ENCODE measurements at regions not wholly inside any gene's neighbourhood (a gene's known extent, or its start where the extent isn't known, plus 50 kb on each side); places are given as distances from the start of the nearest gene placed in this dataset.
A peak's percentile ranks its signal among the peaks of the same experiment; 100 is the strongest.

GRCh38 chr6:67896476-67896875 is 738.6 kb upstream of the ADGRB3 start (continued):
- TF ChIP-seq HMBOX1 (IDR thresholded peaks at IDR 0.05), result peak; percentile 79
- TF ChIP-seq NR3C1 (CRISPR knock-in tag; IDR thresholded peaks at IDR 0.05), result no peak
- no peak for TF ChIP-seq CTCF (IDR thresholded peaks at IDR 0.05 in 2 of 3, conservative IDR thresholded peaks at IDR 0.05 in 1 of 3; ENCODE audit: insufficient read depth in 2 of 3, low read depth in 1 of 3, low read length in 3 of 3)
- TF ChIP-seq CXXC5 (CRISPR knock-in tag; IDR thresholded peaks at IDR 0.05), result 0 out of 2 replicates have a peak, but pooled peaks have one; percentile 40
- TF ChIP-seq ZC3H4 (CRISPR knock-in tag; IDR thresholded peaks at IDR 0.05; ENCODE audit: borderline replicate concordance), result no peak
- TF ChIP-seq ATF4 (CRISPR knock-in tag; IDR thresholded peaks at IDR 0.05), result no peak
- peak; percentile 64 to 65 for TF ChIP-seq TRIM24 (IDR thresholded peaks at IDR 0.05)
- no peak for TF ChIP-seq FOS (IDR thresholded peaks at IDR 0.05; ENCODE audit: extremely low read depth, insufficient read length)
- TF ChIP-seq FUS (optimal IDR thresholded peaks at IDR 0.05; ENCODE audit: low read depth, low read length), result no peak
- no peak for TF ChIP-seq ZNF436 (CRISPR knock-in tag; IDR thresholded peaks at IDR 0.05)
- TF ChIP-seq DPF2 (IDR thresholded peaks at IDR 0.05), result 0 out of 2 replicates have a peak, but pooled peaks have one; percentile 20
- TF ChIP-seq ZBTB1 (CRISPR knock-in tag; IDR thresholded peaks at IDR 0.05; ENCODE audit: borderline replicate concordance, low read depth), result no peak
- TF ChIP-seq SMAD4 (CRISPR knock-in tag; conservative IDR thresholded peaks at IDR 0.05), result peak; percentile 63; the same call in 1 of the 2 replicates
- TF ChIP-seq TEAD1 (CRISPR knock-in tag; IDR thresholded peaks at IDR 0.05), result no peak
- no peak for TF ChIP-seq CREB5 (CRISPR knock-in tag; IDR thresholded peaks at IDR 0.05)
- TF ChIP-seq SRF (CRISPR knock-in tag; IDR thresholded peaks at IDR 0.05), result peak in 1 of 2 experiments; percentile 89; a peak in 2 of 4 replicates
- TF ChIP-seq LCOR (CRISPR knock-in tag; IDR thresholded peaks at IDR 0.05), result no peak
- no peak for TF ChIP-seq NELFE (IDR thresholded peaks at IDR 0.05; ENCODE audit: insufficient read depth, insufficient read length)
- TF ChIP-seq DNMT1 (IDR thresholded peaks at IDR 0.05), result no peak
- TF ChIP-seq RNF2 (IDR thresholded peaks at IDR 0.05), result 0 out of 2 replicates have a peak, but pooled peaks have one; percentile 31
- no peak for TF ChIP-seq TAL1 (IDR thresholded peaks at IDR 0.05)
- no peak for TF ChIP-seq NFIC (IDR thresholded peaks at IDR 0.05)
- 0 out of 2 replicates have a peak, but pooled peaks have one; percentile 13 for TF ChIP-seq HSF4 (CRISPR knock-in tag; IDR thresholded peaks at IDR 0.05; ENCODE audit: borderline replicate concordance)
- peak; percentile 61; the same call in 1 of the 2 replicates for TF ChIP-seq ZNF175 (CRISPR knock-in tag; IDR thresholded peaks at IDR 0.05; ENCODE audit: low read depth)
- no peak for TF ChIP-seq BRF1 (IDR thresholded peaks at IDR 0.05; ENCODE audit: borderline replicate concordance, extremely low read depth, insufficient read length)

All from K562 (cell line).